Astrocyte of the hippocampus (primary cell): ENCODE measurements at regions not wholly inside any gene's neighbourhood (a gene's known extent, or its start where the extent isn't known, plus 50 kb on each side); places are given as distances from the start of the nearest gene placed in this dataset.
"Not testable (repeated sequence)": the region's sequence is repeated elsewhere in the genome, so short reads cannot be mapped to it uniquely, and the experiment has no call there.

Experiments used
- DNase-seq: peaks from one replicate; pipeline ENCODE4 v3.0.0; 2011; ENCODE audit warnings: low read depth, low spot score

- no peak for DNase-seq
These were observed 223.9 kb upstream of the DCAF8L1 start for GRCh38 chrX:28205126-28205525.

DNA sequence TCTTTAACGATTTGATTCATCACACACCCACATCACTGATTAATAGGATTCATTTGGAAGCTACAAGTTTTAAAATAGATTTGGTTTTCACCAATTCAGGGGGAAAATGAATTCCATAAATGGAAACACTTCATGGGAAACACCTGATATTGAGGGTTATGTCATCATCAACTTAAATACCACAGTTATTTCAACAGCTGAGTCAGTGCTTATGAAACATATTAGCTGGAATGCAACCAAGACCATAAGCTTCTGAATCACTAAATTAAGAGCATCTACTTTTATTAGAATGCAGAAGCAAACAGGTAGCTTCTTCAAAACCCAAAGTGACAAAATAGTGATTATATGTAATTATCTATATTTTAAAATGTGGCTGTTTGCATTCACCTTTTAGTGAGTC, 207.8 kb upstream of the DCAF8L1 start:
- DNase-seq, result peak; percentile 36

DNA sequence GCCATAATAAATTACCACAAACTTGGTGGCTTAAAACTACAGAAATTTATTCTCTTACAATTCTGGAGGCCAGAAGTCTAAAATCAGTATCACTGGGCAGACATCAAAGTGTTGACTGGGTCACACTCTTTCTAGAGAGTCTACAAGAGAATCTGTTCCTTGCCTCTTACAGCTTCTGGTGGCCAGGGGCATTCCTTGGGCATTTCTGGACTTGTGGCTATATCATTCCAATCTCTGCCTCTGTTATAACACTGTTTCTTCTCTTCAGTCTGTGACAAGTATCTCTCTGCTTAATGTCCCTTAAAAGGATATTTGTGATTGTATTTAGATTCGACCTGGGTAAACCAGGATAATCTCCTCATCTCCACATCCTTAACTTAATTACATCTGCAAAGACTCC, 207.3 kb upstream of the DCAF8L1 start:
- peak; percentile 18 for DNase-seq

DNA sequence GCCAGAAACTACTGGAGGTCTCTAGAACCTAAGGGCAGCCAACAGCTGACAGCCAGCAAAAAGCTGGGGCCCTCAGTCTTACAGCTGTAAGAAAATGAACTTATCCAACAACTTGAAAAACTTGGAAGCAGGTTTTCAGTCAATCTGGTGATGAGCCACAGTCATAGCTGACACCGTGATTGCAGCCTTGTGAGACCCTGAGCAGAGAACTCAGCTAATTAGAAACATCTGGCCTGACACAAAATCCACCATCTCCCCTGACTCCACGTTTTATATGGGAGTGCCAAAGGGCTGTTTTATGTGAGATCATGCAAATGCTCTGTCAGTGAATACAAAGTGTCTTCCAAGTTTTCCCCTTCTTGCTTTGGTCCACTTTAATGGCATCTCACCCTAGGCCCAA, 198.8 kb upstream of the DCAF8L1 start:
- no peak for DNase-seq

GRCh38 chrX:28178206-28178605, 197.0 kb upstream of the DCAF8L1 start:
- no peak for DNase-seq

DNA sequence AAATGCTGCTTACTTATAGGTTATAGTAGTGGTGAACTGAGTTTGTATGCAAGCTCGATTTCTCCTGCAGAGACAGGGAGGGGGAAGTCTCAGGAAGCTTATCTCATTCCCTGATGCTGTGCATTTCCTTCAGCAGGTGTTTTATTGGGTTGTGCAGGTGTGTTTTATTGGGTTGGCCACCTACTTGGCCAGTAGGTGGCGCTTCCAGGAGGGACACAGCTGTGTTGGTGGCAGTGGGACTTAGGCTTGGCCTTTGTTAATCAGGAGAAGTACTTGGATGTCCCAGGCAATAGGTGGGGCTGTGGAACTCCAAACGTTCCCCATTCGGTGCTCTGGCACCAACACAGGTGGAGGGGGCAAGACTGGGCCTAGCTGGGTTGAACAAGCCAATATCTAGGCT, 196.0 kb upstream of the DCAF8L1 start:
- DNase-seq, result no peak

GRCh38 chrX:28170713-28171112, 189.5 kb upstream of the DCAF8L1 start:
- DNase-seq, result no peak

GRCh38 chrX:28158019-28158777, 176.9 kb upstream of the DCAF8L1 start:
- no peak for DNase-seq

GRCh38 chrX:28152263-28152662, 171.0 kb upstream of the DCAF8L1 start:
- DNase-seq, result not testable (repeated sequence)

DNA sequence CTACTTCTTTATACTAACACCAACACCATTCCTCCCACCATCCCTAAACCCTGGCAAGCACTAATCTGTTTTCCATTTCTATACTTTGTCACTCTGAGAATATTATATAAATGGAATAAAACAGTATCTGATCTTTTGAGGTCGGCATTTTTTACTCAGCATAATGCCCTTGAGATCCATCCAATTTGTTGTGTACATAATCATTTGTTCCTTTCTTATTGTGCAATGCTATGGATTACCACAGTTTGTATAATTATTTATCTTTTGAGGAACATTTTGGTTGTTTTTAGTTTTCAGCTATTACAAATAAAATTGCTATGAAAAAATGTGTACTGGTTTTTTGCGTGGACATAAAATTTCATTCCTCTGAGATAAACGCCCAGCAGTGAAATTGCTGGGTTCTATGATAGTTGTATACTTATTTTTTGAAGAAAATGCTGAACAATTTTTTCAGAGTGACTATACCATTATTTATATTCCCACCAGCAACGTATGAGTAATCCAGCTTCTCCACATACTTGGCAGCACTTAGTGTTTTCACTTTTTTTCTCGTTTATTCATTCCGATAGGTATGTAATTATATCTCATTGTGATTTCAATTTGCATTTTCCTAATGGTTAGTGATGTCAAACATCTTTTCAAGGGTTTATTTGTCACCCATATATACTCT, 154.3 kb upstream of the DCAF8L1 start:
- DNase-seq, result peak; percentile 26

GRCh38 chrX:28133763-28134162, 152.5 kb upstream of the DCAF8L1 start:
- no peak for DNase-seq

- DNase-seq, result no peak
These were observed 146.4 kb upstream of the DCAF8L1 start for GRCh38 chrX:28127662-28128061.

DNA sequence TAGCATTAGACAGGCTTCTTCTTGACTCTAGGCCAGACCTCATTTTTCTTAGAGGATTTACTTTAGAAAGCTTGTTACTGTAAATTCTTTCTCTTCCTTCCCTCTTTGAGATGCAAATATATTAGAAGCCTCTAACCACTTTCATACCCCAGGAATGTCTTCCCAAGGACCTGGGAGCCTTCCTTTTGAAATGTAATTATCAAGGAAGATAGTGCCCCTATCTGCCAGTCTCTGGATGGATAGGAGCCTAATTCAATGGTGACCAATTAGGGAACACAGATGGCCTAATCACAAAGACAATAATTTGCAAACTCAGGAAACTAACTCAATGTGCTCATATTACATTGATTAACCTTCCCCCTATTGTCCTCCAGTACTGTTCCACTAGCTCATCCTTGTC, 145.6 kb upstream of the DCAF8L1 start:
- DNase-seq, result peak; percentile 48

GRCh38 chrX:28124416-28124815, 143.2 kb upstream of the DCAF8L1 start:
- DNase-seq, result no peak

DNA sequence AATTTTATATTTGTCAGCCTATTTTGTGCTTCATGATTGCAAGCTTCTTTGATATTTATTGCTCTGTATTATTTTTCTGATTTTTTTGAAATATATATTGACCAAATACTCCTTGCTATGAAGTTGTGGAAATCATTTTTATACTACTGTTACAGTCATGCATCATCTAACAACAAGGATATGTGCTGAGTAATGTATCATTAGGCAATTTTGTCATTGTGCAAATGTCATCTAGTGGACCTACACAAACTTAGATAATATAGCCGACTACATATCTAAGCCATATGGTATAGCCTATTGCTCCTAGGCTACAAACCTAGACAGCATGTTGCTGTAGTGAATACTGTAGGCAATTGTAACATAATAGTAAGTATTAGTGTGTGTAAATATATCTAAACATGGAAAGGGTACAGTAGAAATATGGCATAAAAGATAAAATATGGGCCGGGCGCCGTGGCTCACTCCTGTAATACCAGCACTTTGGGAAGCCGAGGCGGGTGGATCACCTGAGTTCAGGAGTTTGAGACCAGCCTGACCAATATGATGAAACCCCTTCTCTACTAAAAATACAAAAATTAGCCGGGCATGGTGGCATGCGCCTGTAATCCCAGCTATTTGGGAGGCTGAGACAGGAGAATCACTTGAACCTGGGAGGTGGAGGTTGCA, 139.5 kb upstream of the DCAF8L1 start:
- not testable (repeated sequence) for DNase-seq

DNA sequence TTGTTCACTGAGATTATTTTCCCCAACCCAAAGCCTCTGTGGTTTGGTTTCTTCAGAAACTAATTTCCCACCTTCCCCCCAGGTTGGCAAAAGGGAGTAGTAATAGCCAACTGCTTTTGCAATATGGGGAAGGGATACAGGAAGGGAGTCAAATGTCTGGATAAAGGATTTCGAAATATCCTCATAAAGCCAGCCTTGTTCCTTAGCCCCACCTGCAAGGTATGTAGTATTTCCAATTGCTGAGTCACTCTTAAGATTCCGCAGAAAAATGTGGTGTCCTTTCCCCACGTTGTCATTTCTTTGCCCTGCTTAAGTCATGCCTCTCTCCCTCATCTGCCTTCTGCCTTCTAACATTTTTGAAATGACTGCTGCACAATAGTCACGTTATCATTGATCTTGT, 138.8 kb upstream of the DCAF8L1 start:
- DNase-seq, result no peak

GRCh38 chrX:28108186-28108945, 127.1 kb upstream of the DCAF8L1 start:
- DNase-seq, result no peak

GRCh38 chrX:28099166-28099565, 117.9 kb upstream of the DCAF8L1 start:
- peak; percentile 1 for DNase-seq

DNA sequence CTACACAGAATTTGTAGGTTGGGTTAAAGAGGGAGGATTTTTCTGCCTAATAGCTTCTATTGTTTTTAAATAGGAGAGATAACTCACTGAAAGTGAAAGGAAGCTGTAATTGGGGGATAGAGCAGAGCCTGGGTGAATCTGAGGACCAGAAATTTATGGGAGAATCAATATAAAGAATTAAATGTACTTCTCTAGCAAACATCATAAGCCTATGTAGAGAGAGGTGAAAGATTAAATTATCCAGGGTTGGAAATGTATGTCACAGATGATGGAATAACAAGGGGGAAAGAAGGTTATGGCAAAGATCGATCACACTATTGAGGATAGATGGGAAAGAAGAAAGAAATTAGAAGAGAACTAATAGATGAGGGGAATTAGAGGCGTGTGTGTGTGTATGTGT, 104.4 kb upstream of the DCAF8L1 start:
- no peak for DNase-seq

- DNase-seq, result no peak
These were observed 77.7 kb upstream of the DCAF8L1 start for GRCh38 chrX:28058901-28059300.

DNA sequence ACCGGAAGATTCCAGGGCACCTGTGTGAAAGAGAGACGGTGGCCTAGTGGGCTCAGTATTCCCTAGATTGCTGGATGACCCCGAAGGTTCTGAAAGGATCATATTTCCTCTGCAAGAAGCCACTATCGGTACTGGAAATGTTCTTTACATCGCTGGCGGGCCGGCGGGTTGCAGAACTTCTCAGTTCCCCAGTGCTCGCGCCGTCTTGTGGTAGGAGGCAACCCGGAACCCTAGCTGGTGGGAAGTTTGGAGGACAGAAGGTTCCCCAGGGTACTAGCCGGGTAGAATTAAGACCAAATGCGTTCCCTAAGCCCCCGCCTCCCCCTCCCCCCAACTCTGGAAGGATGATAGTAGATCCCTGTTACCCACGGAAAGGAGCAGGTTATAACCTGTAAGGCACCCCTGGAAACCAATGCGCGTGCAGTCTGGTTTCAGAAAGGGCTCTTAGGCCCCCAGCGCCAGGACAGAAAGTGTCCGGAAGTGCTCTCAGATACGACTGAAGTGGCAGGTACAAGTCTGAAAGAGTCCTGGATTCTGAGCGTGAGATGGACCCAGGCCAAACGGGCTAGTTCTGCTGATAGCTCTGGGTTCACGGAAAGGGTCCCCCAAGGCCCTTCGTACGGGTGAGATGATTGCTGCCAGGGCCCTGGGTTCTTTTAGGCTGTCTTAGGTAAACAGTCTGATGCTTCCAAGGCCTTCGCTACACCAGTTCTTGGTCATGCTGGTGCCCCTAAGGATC, 61.7 kb upstream of the DCAF8L1 start:
- DNase-seq, result no peak
